GM18861 (cell line): ENCODE measurements at regions not wholly inside any gene's neighbourhood (a gene's known extent, or its start where the extent isn't known, plus 50 kb on each side); places are given as distances from the start of the nearest gene placed in this dataset.
"Not testable (repeated sequence)": the region's sequence is repeated elsewhere in the genome, so short reads cannot be mapped to it uniquely, and the experiment has no call there.

Experiments
- ATAC-seq: cut with Tn5 transposase; IDR thresholded peaks from one replicate; pipeline ENCODE4 v1.9.1; 2021; ENCODE audit not compliant: unreplicated experiment

DNA sequence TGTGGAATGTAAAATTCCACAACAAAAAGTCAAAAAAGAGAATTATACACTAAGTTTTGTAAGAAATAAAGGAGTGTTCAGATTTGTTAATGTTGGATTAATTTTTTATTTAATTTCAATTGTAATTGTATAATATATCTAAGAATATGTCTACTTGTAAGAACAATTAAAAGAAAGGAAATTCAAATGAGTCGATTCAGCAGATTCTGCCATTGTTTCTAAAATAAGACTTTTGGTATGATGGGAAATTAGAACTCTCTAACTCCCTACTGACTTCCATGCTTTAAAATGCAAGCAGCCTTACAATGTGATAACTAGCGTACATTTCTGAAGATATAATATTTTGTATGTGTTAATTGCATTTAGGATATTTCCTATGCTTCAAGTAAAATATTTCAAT lies 395.9 kb upstream of the ZNF717 start:
- ATAC-seq = no peak

DNA sequence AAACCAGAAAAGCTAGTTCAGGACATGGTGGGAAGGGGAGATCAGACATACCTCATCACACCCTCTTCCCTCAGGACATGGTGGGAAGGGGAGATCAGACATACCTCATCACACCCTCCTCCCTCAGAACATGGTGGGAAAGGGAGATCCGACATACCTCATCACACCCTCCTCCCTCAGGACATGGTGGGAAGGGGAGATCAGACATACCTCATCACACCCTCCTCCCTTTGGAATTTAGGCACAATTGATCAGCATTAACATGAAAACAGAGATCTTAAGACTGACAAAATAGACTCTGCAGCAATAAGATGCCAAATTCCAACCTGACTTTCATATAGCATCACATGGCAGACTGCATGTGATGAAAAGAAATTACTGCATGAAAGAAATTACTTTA lies 412.7 kb upstream of the ZNF717 start:
- no peak for ATAC-seq

- ATAC-seq = no peak
Measured at GRCh38 chr3:76199382-76199781, 414.0 kb upstream of the ZNF717 start.

- ATAC-seq = no peak
Measured at GRCh38 chr3:76203578-76203977, 418.2 kb upstream of the ZNF717 start.

DNA sequence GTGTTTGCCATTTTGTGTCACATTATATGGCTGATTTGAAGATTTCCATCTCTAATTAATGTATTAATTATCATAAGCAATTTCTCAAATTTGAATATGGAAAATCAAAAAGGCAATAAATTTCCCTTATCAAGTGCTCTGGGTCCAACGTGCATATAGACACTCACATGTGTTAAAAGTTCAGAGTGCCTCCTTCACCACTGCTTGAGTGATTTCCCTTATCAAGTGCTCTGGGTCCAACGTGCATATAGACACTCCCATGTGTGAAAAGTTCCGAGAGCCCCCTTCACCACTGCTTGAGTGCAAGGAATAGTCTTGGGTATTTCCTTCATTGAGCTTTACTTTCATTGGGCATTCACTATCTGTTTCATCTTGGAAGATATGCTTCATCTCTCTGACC lies 421.0 kb upstream of the ZNF717 start:
- ATAC-seq = no peak

DNA sequence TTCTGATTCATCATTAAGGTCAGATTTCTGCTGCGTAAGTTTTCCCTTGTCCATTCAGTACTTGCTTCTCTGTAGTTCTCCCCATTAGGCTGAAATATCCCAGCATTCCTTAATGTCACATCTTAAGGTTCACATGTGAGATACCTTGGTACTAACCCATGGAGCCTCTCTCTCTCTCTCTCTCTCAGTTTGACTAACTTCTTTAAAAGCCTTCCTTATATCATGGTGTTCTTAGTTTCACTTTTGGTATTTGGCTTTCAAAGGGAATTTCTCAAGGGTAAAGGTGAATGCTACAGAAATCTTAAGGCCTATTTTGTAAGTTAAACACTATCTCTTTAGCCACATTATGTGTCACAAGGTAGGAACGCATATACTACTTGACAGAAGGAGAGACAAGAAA lies 427.3 kb upstream of the ZNF717 start:
- ATAC-seq = no peak

GRCh38 chr3:76222201-76222600 lies 436.9 kb upstream of the ZNF717 start:
- ATAC-seq = no peak

- no peak for ATAC-seq
Measured at GRCh38 chr3:76231258-76231657, 445.9 kb upstream of the ZNF717 start.

GRCh38 chr3:76242886-76243753 lies 457.8 kb upstream of the ZNF717 start:
- ATAC-seq = no peak

GRCh38 chr3:76245073-76245472 lies 459.7 kb upstream of the ZNF717 start:
- ATAC-seq = no peak

DNA sequence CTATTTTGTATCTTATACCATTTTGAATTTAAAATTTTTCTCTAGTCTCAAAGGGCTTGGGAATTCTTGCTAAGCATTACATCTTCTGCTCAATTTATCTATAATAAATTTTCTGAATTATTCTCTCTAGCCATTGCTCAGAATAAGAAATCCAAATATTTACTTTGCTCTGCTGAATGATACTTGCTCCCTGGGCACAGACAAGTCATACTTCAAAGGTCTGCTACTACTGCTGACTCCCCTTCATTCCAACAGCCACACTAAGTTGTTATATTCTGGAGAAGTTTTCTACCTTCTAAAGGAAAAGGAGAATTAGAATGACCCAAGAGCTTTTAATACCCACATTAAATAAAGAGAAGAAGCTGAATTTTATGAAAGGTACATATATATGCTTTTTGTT lies 460.3 kb upstream of the ZNF717 start:
- ATAC-seq = no peak

DNA sequence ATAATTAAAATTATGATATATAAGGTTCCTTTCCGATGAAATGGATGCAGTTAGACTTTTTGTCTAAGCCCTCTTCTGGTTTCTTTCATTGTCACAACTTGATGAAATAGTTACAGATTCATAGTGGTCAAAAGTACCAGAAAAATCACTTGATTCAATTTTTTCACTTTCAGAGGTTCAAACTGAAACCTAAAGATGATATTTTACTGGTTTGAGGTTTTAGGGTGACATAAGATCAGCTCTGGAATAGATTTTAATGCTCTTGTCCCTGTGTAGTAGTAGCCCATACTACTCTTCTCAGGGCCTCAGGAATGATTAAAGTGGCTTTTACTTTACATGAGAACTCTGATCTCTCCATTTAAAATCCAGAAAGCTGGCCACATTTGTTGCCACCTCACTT lies 479.1 kb upstream of the ZNF717 start:
- no peak for ATAC-seq

GRCh38 chr3:76264911-76265310 lies 479.6 kb upstream of the ZNF717 start:
- no peak for ATAC-seq

- no peak for ATAC-seq
Measured at GRCh38 chr3:76266511-76266910, 481.2 kb upstream of the ZNF717 start.

DNA sequence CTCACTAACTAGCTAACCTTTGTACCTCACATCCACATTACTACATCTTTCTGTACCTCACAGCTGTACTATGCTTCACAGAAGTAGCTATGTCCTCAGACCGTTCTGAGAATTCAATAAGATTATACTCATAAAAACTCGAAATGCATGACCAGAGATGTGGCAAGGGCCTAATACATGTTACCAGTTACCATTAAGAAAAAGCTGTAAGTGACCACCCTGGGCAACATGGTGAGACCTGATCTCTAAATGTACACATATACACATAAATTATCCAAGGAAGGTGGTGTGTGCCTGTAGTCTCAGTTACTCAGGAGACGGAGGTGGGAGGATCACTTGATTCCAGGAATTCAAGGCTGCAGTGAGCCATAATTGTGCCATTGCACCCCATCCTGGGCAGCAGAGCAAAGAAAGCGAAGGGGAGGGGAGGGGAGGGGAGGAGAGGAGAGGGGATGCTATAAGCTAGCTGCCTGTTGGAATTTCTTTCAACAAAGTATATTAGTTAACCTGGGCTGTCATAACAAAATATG lies 482.6 kb upstream of the ZNF717 start:
- no peak for ATAC-seq

- ATAC-seq = no peak
Measured at GRCh38 chr3:76293856-76294255, 508.5 kb upstream of the ZNF717 start.

DNA sequence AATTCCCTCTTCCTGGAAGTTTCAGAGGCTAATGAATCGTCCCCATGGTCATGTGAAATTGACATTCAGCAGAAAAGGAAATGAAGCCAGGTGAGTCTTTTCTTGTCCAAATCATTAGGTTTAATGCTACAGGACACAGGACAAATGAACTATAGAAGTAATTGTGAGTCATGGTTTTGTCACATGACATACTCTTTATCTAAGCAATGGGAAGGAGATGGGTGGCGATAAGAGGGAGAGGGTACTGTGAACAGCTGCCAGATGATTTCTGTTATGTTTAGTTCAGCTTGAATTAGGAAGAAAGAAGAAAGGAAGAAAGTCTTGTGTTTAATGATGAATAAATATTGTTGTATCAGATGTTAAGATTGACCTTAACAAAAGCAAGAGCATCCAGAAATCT lies 515.4 kb upstream of the ZNF717 start:
- ATAC-seq = no peak

DNA sequence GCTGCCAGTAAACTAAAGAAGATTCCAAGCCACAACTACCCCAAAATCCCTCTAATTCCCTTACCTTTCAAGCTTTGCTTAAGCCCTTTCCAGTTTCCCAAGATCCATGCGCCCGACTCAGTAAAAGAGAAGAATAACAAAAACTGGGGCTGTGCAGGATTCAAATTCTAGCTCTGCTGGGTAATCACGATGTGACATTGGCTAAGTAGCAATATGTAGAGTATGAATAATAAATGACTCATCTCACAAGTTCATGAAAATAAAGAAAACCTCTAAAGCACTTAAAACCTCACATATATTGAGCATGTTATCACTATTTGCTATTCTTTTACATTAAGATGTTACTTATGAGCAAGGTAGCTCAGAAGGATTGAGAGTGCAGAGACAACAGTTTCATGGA lies 522.2 kb upstream of the ZNF717 start:
- no peak for ATAC-seq

DNA sequence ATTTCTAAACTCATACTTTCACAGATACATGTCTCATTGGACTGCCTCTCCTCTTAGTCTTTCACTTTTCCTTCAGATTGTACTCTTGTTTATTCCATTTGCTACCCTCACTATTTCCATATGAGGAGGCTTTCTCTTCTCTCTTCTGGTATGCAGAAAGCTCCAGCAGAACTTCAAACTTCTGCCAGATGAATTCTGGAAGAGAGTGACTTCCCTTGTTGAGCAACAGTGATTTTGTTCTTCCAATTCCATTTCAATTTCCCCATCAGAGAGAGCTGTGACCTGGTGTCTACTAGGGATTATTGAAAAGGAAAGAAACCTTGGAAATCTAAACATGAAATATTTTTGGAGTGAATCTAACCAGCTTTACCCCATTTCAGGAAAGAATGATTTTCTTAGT lies 523.2 kb upstream of the ZNF717 start:
- ATAC-seq = no peak

DNA sequence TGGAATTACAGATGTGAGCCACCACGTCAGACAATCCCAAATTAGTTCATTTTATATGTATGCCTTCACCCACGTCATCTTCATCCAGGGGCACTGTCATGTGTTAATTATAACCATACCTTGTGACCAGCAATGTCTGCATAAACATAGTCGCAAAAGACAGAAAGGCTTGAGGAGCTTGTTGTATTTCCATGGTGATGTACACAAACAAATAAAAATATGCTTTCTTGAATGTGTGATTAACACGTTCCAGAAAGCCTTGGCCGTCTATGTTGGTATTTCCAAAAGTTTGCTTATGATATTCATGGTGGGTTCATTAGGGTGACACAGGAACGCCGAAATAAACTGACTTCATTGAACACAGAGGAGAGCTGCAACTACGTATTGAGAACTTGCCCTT lies 524.7 kb upstream of the ZNF717 start:
- ATAC-seq = no peak

DNA sequence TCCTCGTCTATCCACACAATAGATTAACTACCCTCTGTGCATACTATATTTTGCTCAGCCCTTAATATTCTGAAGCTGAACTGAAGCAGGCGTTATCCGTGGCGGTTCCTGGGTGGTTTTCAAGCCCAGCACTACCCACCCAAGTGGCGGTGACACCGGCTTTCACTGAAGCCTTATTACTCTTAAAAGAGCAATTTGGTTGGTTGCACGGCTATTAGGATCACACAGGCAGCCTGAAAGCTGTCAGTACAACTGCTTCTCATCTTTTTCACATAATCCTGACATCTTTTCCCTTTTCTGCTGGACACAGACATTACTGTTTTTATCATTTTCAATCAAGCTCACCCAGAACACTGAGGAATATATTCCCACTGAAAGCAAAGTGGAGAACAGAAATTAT lies 525.3 kb upstream of the ZNF717 start:
- ATAC-seq = no peak

DNA sequence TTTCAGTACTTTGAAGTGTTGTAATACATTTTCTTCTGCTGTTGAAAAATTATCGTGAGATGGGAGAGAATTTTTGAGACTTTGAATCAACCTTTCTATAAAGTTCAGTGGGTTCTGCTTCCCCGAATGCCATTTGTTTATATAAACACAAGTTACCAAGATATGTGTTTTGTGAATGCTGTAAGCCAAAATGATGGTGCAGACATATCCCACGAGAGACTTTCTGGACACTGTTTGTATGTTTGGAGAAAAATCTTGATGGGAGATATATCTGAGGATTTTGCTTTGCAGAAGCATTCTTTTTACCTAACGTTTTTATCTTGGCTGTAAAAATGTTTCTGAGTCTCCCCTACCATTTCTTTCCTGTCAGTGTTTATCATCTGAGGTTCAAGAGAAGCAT lies 526.6 kb upstream of the ZNF717 start:
- no peak for ATAC-seq

DNA sequence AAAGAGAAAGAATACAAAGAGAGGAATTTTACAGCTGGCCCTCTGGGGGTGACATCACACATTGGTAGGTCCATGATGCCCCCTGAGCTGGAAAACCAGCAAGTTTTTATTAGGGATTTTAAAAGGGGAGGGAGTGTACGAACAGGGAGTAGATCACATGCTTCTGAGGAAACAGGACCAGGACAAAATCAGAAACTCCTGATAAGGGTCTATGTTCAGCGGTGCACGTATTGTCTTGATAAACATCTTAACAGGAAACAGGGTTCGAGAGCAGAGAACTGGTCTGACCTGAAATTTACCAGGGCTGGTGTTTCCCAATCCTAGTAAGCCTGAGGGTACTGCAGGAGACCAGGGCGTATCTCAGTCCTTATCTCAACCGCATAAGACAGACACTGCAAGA lies 530.6 kb upstream of the ZNF717 start:
- not testable (repeated sequence) for ATAC-seq
